IPS-NIHi11 (cell line): ENCODE measurements at regions not wholly inside any gene's neighbourhood (a gene's known extent, or its start where the extent isn't known, plus 50 kb on each side); places are given as distances from the start of the nearest gene placed in this dataset.

Experiments
- DNase-seq: peaks from one replicate; pipeline ENCODE4 v3.0.0; 2012; ENCODE audit warnings: mixed read lengths, low spot score

GRCh38 chr13:48891586-48891985 lies 84.1 kb upstream of the FNDC3A start:
- no peak for DNase-seq

DNA sequence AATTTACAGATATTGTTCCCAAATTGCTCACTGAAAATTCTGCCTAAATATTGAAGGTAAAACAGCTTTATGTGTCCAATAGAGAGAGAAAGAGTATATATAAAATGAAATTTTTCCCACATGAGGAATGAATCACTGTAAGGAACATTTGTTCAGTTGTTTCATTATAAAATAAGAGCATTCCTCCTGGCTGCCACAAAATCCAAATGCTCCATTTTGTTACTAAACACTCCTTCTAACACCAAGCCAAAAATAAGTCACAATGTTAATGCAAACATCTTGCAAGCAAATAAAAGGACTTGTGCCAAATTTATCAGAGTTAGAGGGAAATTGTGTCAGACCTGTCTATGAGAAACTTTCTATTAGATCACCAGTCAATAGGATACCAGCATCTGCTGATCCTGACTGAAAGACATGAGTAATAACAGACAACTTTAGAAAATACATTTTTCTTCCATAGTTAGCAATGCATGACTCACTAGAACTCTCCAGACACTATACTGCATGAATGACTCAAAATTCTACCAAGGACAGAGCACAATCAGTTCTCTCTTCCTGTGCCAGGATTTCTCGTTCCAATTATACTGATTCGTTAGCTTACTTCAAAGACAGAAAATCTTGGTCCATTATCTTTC lies 83.5 kb upstream of the FNDC3A start:
- DNase-seq, result no peak

- no peak for DNase-seq
Observed at GRCh38 chr13:48892688-48893075, 83.0 kb upstream of the FNDC3A start.

DNA sequence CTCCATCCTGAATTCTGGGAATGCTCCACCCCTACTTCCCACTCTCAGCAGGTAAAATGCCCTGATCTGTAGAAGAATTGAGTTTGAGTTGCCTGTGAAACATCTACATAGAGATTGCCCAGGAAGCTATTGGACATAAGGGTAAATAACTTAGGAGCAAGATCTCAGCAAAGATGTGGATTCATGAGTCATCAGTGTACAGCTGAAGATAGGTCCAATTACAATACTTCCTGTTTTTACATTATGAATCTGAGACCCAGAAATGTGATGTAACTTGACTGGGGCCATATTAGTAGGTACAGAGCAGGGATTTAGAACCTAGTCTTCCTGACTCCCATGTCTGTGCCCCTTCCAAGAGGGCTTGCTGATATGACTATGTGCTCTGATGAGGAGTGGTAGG lies 79.4 kb upstream of the FNDC3A start:
- no peak for DNase-seq

DNA sequence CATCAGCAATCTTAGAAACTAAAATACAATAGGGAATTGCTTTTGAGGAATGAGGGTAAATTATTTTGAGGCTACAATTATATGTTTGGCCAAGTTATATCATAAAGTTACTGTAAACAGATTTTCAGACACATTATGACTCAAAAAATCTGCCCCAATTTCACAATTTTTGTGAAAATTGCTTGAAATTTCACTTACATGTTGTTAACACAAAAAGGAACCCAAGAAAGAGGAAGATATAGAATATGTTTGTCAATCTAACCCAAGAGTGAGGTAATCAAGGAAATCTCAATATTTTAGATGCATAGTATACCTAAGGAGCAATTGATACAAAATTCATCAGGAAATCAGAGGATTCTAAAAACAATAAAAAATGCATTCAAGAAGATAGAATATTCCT lies 73.9 kb upstream of the FNDC3A start:
- DNase-seq, result no peak

DNA sequence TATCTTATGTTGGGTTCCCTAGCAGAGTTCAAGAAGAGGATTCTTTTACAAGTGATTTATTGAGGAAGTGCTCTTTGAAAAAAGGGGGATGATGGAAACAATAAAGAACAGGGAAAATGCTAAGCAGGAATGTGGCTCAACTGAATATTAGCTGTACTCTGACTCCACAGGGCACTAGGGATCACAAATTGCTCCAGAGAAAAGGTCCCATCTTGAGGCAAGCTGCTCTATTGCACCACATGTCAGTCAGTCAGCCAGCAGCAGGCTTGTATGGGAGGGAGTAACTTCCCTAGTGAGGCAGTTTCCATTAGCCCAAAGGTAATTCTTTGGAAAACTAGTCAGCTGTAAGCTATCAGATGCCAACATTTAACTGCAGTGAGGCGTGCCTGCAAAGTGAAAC lies 73.3 kb upstream of the FNDC3A start:
- peak; percentile 37 for DNase-seq

DNA sequence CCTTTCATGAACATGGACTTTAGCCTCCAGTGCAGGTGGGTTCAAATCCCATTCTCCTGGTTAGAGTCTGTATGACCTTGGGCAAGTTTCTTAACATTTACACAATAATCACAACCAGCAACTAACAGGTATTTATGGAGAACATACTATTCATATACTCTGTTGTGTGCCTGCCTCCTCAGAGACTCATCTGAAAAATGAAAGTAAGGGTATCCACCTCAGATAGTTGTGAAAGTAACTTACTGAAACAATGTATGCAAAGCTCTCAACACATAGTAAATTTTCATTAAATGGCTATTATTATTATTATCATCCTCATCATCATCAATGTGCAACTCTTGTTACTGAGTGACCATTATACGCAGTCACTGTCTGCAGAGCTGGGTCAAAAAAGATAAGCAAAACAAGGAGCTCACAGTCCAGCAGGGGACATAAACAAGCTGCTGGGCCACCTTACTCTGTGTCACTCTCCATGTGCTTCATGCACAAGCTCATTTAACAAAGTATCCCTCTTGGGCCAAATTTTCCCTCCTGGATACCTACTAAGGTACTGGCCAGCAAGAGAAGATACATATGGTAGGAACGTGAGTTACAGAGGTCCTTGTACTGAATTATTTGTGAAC lies 70.9 kb upstream of the FNDC3A start:
- no peak for DNase-seq

GRCh38 chr13:48906200-48906599 lies 69.5 kb upstream of the FNDC3A start:
- no peak for DNase-seq

GRCh38 chr13:48908381-48909055 lies 67.2 kb upstream of the FNDC3A start:
- DNase-seq, result no peak

DNA sequence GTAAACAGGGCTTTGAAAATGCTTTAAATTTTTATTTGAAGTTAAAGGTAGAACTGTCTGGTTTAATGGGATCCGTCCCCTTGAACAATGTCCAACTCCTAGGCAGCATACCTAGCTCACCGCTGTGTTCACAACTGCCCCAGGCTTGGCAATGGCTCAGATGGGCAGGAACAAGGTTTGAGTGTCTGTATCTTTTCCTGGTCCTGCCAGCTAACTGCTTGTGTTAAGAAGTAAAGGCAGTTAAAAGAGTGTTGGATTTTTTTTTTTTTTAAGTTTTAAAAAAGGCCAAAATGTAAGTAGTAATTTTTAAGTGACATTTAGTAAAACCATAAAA lies 66.7 kb upstream of the FNDC3A start:
- no peak for DNase-seq

DNA sequence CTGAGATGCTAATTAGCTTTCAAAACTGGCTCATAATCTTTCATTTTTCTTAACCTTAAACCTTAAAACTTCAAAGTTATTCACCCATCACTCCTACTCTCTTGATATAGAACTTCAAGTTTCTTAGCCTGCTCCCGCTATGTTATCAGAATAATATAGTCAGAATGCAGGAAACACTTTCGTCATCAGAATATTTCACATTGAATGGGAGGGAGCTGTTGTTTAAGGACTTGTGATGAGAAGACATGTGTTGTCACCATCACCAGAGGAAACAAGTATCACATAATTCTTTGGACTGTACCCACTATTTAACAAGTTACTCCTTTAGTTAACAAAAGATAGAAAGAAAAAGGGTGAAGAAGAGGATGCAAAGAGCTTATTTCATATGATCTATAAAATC lies 65.0 kb upstream of the FNDC3A start:
- no peak for DNase-seq

GRCh38 chr13:48919751-48920150 lies 56.0 kb upstream of the FNDC3A start:
- no peak for DNase-seq

DNA sequence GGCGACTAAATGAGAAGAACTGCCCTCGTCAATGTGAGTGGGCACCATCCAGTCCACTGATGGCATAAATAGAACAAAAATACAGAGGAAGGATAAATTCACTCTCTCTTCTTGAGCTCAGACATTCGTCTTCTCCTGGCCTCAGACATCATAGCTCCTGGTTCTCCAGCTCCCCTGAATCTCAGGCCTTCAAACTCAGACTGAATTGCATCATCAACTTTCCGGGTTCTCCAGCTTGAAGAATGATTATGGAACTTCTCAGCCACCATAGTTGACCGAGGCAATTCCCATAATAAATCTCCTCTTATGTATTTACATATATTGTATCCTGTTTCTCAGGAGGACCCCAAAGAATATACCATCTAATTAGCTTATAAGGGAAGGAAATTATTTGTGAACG lies 55.0 kb upstream of the FNDC3A start:
- no peak for DNase-seq

DNA sequence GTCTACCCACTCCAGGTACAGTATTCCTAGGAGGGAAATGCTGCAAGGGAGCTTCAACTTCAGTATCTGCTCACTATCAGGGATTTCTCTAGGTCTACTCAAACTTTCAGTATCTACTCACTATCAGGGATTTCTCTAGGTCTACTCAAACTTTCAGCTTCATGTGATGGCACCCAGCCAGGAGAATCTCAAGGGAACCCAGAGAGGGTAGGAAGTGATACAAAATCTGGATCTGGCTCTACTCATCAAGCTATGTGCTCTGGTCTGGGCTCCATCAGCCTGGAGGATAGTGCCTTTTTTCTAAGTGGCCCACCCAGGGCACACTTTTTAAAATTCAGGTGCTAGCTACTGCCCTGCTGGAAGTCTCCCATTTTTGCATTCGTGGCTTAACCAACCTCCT lies 52.3 kb upstream of the FNDC3A start:
- no peak for DNase-seq

GRCh38 chr13:48925001-48925400 lies 50.7 kb upstream of the FNDC3A start:
- no peak for DNase-seq
